HG03108 (cell line): ENCODE measurements at regions not wholly inside any gene's neighbourhood (a gene's known extent, or its start where the extent isn't known, plus 50 kb on each side); places are given as distances from the start of the nearest gene placed in this dataset.
"Not testable (repeated sequence)": the region's sequence is repeated elsewhere in the genome, so short reads cannot be mapped to it uniquely, and the experiment has no call there.

Experiments
- ATAC-seq: cut with Tn5 transposase; IDR thresholded peaks from one replicate; pipeline ENCODE4 v1.9.1; 2021; ENCODE audit warnings: moderate library complexity; ENCODE audit not compliant: unreplicated experiment

DNA sequence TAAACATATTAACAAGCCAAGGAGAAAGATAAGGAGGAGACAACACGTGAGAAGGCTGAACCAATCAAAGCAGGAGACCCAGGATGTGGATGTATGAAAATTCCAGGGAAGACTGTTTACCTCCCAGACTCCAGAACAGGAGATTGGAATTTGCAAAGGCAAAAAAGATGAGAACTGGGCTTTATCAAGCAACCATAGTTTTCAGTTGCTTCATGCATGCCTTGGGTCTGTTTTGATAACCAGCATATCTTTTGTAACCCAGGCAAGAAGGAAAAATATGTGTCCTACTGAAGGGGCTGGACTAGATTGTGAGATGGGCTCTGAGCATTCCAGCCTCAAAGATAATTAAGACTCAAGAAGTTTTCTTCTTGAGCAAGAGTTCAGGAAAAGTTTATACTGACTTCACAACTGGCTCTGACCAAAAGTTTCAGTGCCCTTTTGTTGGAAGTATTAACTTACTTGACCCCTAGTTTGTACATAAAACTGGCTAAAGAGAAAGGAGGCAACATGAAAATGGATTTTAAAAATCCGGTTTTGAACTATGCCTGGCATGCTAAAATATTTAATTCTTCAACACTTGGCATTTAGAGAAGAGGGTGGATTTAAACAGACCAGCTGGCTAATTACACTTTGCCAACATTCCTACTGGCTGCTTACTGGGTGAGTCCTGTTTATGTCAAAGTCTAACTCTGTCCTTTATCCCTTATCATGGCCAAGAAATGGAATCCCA is 79.3 kb upstream of the CD28 start:
- ATAC-seq = no peak

- ATAC-seq = no peak
These were observed 76.7 kb upstream of the CD28 start for GRCh38 chr2:203629699-203630098.

- no peak for ATAC-seq
These were observed 75.2 kb upstream of the CD28 start for GRCh38 chr2:203631068-203631757.

DNA sequence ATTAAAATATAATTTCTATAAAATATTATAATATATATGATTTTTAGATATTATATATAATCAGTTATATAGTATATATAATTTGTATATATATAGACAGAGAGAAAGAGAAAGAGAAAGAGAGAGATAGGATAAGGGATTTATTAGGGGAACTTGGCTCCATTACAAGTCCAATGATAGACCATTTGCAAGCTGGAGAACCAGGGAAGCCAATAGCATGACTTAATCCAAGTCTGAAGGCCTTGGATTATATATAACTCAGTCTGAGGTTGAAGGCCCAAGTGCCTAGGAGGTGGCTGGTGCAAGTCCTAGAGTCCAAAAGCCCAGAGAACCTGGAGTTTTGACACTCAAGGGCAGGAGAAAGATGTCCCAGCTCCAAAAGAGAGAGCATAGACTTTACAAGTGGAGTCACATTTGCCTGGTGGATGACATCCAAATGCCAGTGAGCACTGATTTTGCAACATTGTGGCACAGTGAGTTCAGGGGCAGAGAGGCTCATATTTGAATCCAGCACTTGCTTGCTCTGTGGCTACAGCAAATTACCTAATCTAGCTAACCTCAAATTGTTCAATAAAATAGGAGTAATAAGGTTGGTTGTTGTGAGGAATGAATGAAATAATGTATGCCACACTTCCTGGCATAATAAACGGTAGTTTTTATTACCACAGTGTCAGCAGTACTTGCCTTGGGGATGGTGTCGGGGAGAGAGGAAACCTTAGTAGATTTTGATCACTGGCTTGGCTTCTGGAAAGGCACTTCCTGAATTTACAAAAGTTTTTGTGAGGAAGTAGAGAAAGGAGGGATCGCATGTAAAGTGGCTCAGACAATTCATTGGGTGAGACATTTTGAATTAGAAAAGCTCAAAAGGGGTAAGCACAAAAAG is 69.6 kb upstream of the CD28 start:
- no peak for ATAC-seq

DNA sequence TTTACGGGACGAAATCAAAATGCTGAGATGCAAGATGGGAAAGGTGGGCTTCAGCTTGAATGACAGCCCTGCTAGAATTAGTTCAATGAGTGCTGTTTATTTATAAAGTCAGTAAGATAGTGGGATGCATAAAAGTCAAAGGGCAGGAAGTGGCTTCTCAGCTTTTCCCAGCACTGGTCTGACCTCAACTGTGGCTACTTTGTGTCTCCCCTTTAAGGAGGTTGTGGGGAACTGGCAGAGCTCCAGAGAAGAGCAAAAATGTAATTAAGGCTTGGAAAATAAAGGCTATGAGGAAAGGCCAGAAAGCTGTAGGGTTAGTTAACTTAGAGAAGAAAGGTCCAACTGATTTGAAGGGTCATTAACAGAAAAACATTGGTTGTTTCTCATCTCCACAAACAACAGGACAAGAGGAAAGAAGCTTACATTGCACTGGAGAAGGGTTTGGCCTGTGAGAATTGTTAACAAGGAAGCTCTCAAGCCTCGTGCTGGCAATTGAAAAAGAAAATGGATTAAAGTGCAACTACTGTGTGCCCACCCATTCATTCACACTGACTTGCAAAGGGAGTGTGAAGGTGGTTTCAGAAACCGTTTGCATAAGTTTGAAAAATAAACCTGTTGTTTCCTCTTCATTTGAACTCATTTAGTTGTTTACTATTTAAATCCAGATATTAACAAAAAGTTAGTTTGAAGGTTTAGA is 68.8 kb upstream of the CD28 start:
- no peak for ATAC-seq

DNA sequence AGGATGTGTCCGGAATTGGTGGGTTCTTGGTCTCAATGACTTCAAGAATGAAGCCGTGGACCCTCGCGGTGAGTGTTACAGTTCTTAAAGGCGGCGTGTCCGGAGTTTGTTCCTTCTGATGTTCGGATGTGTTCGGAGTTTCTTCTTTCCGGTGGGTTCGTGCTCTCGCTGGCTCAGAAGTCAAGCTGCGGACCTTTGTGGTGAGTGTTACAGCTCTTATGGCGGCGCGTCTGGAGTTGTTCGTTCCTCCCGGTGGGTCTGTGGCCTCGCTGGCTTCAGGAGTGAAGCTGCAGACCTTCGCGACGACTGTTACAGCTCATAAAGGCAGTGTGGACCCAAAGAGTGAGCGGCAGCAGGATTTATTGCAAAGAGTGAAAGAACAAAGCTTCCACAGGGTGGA is 64.6 kb upstream of the CD28 start:
- not testable (repeated sequence) for ATAC-seq

GRCh38 chr2:203642841-203643240 is 63.6 kb upstream of the CD28 start:
- ATAC-seq = not testable (repeated sequence)

GRCh38 chr2:203645831-203646230 is 60.6 kb upstream of the CD28 start:
- no peak for ATAC-seq

- no peak for ATAC-seq
These were observed 60.1 kb upstream of the CD28 start for GRCh38 chr2:203646266-203646864.

DNA sequence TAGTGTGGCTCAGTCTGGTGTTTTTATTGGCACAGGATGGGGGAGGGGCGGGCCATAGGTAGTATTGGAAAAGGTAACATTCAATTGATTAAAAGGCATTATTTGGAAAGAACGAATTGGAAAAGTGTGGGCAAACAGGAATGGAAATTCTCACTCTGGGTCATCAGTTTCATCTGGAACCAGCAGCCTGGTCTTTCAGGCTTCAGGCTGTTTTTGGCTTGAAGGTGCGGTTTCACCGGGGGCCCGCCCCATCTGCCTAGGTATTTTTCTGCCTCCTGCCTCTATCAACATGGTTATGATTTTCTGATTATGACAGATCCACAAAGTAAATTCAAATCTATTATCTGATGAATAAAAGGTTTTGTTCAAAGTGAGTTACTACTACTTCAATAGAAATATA is 59.5 kb upstream of the CD28 start:
- no peak for ATAC-seq

- no peak for ATAC-seq
These were observed 58.9 kb upstream of the CD28 start for GRCh38 chr2:203647579-203647978.

DNA sequence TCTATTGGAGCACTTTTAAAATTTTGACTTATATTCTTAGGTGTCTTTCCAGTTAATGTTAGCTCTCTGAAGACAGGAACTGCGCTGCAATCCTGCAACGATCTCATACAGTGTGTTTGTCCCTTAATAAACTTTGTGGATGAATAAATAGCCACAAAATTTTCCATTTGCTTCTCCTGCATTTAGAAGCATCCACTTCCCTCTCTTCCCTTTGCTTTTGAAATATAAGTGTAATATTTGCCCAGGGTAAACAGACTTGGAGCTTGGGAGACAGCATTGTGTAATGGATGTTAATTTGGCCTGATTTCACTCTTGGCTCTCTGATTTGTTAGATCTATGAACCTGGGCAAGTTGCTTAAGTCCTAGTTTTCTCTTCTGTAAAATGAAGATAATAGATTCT is 58.2 kb upstream of the CD28 start:
- ATAC-seq = no peak

DNA sequence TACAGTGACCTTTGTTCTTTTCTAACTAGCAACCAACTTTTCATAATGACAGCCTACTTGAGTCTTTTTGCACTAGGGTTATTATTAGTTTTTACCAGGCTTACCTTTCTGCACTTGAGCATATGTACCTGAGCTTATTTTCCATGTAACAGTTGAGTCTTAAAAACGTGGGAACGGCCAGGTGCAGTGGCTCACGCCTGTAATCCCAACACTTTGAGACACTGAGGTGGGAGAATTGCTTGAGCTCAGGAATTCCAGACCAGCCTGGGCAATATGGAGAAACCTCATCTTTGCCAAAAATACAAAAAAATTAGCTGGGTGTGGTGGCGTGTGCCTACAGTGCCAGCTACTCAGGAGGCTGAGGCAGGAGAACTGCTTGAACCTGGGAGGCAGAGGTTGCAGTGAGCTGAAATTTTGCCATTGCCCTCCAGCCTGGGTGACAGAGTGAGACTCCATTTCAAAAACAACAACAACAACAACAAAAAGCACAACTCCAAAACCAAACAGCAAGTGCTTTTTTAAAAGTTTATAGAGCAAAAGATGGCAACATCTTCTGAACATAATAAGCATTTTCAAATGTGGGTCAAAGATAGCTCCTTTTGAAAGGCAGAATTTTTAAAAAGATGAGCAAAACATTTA is 57.1 kb upstream of the CD28 start:
- no peak for ATAC-seq

DNA sequence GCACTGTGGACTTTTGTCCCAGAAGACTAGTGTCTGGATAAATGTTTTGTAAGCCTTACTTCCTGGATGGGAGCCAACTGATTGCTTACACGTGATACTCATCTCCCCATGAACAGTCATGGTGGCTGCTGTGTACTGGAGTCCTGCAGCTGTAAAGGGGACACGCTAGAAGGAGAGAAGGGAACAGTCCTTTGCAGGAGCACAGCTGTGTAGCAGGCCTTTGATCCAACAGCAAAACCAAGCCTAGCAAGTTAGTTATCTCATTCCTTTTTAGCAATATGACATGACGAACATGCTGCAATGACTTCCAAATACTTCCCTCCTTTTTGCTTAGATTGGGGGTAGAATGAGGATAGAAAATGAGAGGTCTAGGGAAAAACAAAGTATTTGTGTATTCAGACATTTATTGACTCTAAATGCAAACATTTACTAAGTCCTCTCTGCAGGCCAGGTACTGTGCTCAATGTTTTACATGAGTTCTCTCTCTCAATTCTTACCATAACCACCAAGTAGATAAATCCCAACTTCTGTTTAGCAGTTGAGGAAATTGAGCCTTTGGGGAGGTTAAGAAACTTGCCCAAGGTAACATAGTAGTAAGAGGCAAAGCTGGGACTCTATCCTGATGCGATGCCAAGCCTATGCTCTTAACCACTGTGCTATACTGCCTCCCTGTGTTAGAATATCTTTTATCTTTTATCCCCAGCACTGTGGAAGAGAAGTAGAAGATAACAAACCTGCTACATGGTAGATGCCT is 55.4 kb upstream of the CD28 start:
- no peak for ATAC-seq

- ATAC-seq = no peak
These were observed 54.8 kb upstream of the CD28 start for GRCh38 chr2:203651621-203652020.

- no peak for ATAC-seq
These were observed 51.6 kb upstream of the CD28 start for GRCh38 chr2:203654826-203655225.

DNA sequence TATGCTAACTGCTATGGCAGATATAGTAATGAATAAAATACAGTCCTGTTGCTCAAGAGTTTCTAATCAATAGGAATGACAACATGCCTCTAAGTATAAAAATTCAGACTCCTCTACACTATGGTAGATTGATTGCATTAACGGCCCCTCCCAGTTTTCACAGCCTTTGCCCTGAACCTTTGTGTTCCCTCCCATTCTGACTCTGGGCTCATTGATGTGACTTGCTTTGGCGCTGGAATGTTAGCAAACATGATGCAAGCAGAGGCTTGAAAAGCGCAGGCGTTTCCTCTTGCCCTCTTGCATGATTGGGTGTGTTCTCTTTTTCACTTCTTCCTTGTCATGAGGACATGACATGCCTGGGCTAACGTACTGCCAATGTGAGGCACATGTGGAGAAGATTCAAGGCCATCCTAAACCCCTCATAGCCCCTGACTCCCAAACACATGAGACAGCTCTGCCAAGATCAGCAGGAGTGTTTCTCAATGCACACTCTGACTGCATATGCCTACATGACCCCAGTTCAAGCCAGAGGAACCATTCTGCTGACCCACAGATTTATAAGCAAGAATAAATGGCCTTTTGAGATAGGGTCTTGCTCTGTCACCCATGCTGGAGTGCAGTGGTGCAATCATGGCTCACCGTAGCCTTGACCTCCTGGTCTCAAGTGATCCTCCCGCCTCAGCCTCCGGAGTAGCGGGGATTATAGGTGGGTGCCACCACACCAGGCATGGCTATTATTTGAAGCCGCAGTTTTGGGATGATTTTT is 49.7 kb upstream of the CD28 start:
- no peak for ATAC-seq
